Right ventricle myocardium inferior (tissue), 1 donor: ENCODE measurements at regions not wholly inside any gene's neighbourhood (a gene's known extent, or its start where the extent isn't known, plus 50 kb on each side); places are given as distances from the start of the nearest gene placed in this dataset.
"Not testable (repeated sequence)": the region's sequence is repeated elsewhere in the genome, so short reads cannot be mapped to it uniquely, and the experiment has no call there.

Experiments used
- ATAC-seq: fragments of 200-7000 bp; cut with Tn5 transposase; one replicate; pipeline ENCODE4 v1.9.1; 2020; ENCODE audit warnings: mild to moderate bottlenecking, moderate library complexity
- DNase-seq: peaks from one replicate; pipeline ENCODE4 v3.0.0; 2021; ENCODE audit errors: missing footprints
- intact Hi-C: fragments of 100-400 bp; cut with DNase I; formaldehyde crosslinking; loops from one replicate; pipeline ENCODE4 v1.11.0; 2022
- donor health status: DM: no; HTN: yes; CAD: no; lungs with severe emphysema.

DNA sequence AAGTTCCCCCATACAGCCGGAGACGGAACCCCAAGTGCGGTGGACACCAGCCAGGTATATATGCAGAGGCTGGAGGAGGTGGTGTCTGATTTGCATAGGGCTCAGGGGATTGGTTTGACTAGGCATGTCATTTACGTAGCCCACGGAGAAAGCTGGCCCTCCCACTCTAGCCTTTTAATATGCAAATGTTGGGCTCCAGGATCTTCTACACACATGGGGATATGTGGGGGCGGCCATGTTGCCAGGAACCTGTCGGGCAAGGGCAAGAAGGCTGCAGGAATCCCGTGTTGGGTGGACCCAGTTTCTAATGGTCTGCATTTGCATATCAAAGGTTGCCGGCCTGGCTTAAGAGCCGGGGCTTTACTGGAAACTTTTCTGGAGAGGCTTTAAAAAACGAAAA, 57.4 kb downstream of the FTHL17 start:
- intact Hi-C loops, ATAC-seq, DNase-seq: not testable (repeated sequence)

- intact Hi-C loops = no loop called here
- DNase-seq (no peak), ATAC-seq (no peak)
Measured at GRCh38 chrX:31012509-31013025, 59.3 kb downstream of the FTHL17 start.

DNA sequence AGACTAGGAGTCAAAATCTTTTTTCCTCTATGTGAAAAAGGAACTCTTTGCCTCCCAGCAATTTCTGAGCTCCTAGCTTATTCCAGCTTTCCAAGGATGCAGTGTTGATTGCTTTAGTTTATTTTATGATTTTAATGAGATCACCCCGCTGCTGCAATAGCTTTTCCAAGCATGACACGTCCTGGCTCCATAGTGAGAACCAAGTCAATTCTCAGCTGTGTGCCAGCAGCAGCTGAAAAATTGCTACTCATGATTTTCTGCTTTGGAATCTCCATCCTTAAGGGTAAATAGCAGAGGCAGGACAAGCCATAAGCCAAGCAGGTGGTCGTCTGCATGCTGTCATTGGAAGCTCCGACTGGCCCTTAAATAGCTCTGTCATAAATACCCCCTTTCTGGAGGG, 64.5 kb downstream of the FTHL17 start:
- no peak for DNase-seq
- no peak for ATAC-seq
- intact Hi-C loops = no loop called here

- intact Hi-C loops = no loop called here
- DNase-seq = no peak
- ATAC-seq = no peak
Measured at GRCh38 chrX:31006027-31006426, 65.8 kb downstream of the FTHL17 start.

DNA sequence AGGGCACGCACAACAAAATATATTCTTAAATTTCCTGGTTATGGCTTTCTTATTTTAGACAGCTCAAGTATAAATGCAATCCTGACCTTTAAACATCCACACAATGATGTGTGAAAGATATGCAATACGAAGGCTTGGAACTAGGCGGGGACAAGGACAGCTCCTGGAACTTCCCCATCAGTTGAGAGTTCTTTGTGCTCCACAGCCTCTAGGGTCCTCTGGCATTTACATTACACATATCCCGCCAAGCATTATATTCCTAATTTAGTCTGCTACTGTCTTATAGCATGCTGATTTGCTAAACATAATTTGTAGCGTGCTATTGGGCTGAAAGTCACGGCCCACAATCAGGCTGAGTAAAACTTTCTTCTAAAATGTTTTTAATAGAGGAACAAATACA, 74.4 kb downstream of the FTHL17 start:
- intact Hi-C loops = no loop called here
- DNase-seq = no peak
- no peak for ATAC-seq

- no peak for DNase-seq
- ATAC-seq = no peak
- intact Hi-C loops = no loop called here
Measured at GRCh38 chrX:30995705-30996104, 76.1 kb downstream of the FTHL17 start.

- no peak for DNase-seq
- intact Hi-C loops = no loop called here
- ATAC-seq = no peak
Measured at GRCh38 chrX:30995060-30995700, 76.7 kb downstream of the FTHL17 start.

GRCh38 chrX:30994018-30994417, 77.8 kb downstream of the FTHL17 start:
- ATAC-seq, intact Hi-C loops, DNase-seq: not testable (repeated sequence)

DNA sequence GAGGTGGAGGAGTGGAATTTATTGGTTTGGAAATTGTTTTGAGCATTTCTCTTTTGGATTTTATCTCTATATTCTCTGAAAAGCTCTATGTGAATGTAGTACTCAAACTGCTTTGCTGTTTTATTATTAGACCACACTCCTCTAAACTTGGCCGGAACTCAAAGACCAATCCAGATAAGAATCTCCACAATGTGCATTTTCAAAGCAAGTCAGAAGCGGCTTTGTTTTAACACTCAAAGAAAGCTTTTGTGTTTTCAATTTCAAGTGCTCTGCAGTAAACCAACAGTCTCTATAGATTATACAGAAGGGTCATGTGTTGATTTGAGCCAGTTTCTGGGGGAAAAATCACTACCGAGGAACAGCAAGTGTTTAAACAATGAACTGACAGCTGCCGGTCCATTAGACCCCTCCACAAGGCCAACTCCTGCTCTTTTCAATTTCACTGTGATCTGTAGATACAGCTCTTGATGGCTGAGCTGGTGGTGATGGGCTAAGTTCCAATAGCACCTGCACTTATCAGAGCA, 79.4 kb downstream of the FTHL17 start:
- DNase-seq (no peak), ATAC-seq (no peak)
- intact Hi-C loops = no loop called here

GRCh38 chrX:30990361-30990760, 81.5 kb downstream of the FTHL17 start:
- DNase-seq = no peak
- ATAC-seq = no peak
- intact Hi-C loops = no loop called here

- intact Hi-C loops = no loop called here
- DNase-seq = no peak
- no peak for ATAC-seq
Measured at GRCh38 chrX:30982467-30982866, 89.4 kb downstream of the FTHL17 start.

GRCh38 chrX:30981968-30982367, 89.9 kb downstream of the FTHL17 start:
- intact Hi-C loops = no loop called here
- no peak for ATAC-seq
- DNase-seq = no peak

DNA sequence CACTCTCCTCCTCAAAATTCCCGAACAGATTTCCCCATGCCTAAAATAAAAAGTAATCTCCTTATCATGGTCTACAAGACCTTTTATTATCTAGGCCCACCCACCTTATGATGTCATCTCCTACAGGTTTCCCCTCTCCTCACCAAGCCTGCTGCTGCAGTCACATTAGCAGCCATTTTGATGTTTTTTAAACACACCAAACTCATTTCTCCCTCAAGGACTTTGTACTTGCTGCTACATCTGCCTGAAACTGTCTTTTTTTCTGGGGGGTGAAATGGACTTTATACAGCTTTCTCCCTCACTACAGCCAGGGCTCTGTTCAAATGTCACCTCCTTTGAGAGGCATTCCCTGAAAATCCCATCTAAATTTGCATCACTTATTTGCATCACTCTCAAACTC, 90.2 kb upstream of the TAB3 start:
- intact Hi-C loops = no loop called here
- DNase-seq = no peak
- no peak for ATAC-seq

GRCh38 chrX:30975467-30975866, 86.4 kb upstream of the TAB3 start:
- intact Hi-C loops = no loop called here
- DNase-seq (no peak), ATAC-seq (no peak)

DNA sequence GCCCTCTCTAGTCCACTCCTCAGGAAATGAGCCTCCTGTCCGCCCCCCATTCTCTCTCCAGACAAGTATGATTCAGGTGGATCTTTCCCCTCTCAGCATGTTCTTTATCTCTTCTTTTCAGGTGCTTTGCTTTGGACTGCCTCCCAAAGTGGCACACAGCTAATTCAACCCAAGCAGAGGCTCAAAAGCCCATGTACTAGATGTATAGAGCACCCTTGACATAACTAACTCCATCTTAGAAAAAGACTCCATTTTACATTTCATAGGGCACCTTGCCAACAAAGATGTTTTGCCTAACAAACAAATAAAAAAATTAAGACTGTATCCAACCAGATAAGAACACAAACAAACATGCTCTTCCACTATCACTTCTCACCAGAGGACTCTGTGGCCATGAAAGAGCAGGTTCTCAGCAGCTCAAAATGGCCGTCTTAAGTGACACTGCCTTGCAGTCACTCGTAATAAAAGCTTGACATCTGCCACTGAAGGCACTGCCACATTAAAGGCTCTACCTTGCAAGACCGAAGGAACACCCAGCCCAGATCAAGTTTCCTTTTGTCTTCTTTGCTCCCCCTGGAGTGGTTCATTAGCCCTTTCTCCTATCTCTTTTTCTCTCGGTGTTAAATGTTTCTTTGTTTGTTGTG, 84.9 kb upstream of the TAB3 start:
- DNase-seq (no peak), ATAC-seq (no peak)
- intact Hi-C loops = no loop called here

DNA sequence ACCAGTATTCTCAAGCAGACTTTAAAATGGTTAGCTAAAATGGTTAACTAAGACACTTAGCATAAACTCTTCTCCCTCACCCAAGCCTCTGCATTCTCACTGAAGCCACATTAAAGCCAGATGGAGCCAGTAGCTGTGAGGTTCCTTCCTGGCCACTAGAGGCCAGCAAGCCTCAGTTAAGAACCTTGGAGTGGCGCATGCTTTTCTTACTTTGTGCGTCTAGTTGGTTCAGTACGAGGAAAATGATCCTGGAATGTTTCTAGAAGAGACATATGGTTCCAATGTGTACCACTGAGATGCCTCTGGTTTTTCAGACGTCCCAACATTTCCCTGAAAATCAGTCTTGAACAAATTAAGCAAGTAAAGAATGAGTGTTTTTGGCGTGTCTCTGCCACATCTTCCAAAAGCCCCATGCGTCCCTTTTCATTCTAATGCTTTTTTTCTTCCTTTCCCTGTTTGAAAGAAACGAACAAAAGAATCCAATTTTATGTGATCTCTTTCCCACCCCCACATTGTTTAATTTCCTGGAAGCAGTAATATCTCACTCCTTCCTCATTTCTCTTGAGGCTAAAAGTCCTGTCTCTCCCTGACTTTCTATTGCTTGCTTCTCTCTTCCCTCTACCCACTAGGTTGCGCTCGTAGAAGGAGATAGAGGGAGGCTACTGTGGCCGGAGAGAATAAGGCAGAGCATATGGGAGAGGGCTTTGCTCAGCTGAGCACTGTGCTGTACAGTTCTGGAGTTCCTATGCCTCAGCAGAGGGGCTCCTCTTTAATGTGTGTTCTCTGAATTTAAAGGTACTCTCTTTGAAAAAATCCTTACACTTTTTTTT, 82.9 kb upstream of the TAB3 start:
- DNase-seq = no peak
- peak; percentile 67 for ATAC-seq
- intact Hi-C loops = no loop called here

DNA sequence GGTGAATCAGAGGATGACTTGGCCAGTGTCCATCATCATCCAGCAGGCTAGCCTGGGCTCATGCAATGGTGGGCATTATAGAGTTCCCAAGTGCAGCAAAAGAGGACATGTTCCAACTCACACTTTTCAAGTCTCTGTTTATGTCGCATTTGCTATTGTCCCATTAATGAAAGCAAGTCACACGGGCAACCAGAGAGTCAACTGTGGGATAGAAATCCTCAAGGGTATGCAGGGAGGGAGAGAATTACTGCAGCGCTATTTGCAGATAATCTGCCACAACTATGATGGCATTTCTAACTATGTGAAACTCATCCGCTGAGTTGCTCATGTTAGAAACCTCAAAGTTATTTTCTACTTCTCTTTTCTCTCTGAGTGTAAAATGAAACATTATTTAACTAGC, 78.5 kb upstream of the TAB3 start:
- intact Hi-C loops = no loop called here
- DNase-seq (no peak), ATAC-seq (no peak)

DNA sequence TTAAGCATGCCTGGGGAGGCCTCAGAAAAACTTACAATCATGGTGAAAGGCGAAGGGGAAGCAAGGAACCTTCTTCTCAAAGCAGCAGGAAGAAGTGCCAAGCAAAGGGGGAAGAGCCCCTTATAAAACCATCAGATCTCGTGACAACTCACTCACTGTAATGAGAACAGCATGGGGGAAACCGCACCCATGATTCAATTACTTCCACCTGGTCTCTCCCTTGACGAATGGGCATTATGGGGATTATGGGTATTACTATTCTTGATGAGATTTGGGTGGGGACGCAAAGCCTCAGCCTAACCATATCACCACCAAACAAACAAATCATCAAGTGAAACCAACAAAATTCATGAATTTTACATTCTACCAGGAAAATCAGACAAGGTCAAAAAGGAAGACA, 76.7 kb upstream of the TAB3 start:
- intact Hi-C loops = no loop called here
- no peak for ATAC-seq
- DNase-seq = no peak

DNA sequence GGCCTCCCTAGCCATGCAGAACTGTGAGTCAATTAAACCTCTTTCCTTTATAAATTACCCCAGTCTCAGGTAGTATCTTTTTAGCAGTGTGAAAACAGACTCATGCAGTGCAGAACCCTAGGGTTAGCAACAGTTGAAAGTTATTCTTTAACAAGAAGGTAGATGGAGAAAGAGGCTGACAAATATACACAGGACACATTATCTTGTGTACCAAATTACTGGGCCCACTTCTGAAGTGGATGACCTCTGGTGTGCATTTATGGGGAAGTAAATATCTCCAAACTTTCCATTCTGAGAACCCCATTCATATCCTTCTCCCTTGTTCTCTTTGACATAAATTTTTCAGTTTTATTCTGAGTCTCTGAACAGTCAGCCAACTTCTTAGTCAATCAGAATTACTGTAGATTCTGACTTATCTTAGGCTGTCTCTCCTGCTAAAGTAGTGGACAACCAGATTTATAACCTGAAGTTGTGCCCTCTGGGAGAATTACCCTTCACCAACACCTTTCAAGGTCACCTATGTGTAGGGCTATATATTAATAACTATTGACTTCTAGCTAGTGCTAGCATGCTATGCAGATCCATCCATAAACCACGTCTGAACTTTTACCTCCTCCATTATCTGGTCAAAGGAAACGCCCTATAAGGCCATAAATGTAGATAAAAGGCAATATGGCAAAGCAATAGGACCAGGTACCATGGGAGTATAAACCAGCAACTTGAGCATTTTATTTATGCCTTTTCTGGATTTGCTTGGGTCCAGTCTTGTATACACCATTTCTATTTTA, 72.5 kb upstream of the TAB3 start:
- ATAC-seq (no peak), DNase-seq (no peak)
- intact Hi-C loops = no loop called here
